Iris pigment epithelial cell (primary cell): ENCODE measurements at regions not wholly inside any gene's neighbourhood (a gene's known extent, or its start where the extent isn't known, plus 50 kb on each side); places are given as distances from the start of the nearest gene placed in this dataset.
"Not testable (repeated sequence)": the region's sequence is repeated elsewhere in the genome, so short reads cannot be mapped to it uniquely, and the experiment has no call there.

ENCODE experiments used
- DNase-seq: peaks from one replicate; pipeline ENCODE4 v3.0.0-alpha.2; 2011; ENCODE audit warnings: low read depth

GRCh38 chr6:134669485-134669884 lies 280.4 kb downstream of the ALDH8A1 start:
- no peak for DNase-seq

GRCh38 chr6:134667111-134667510 lies 282.8 kb downstream of the ALDH8A1 start:
- DNase-seq, result peak; percentile 17

- DNase-seq, result no peak
These were observed 283.8 kb downstream of the ALDH8A1 start for GRCh38 chr6:134666125-134666524.

GRCh38 chr6:134665029-134665723 lies 284.7 kb downstream of the ALDH8A1 start:
- DNase-seq, result no peak

GRCh38 chr6:134663800-134664535 lies 285.9 kb downstream of the ALDH8A1 start:
- DNase-seq, result peak; percentile 71

- no peak for DNase-seq
These were observed 286.5 kb downstream of the ALDH8A1 start for GRCh38 chr6:134663356-134663755.

GRCh38 chr6:134662077-134662700 lies 287.7 kb downstream of the ALDH8A1 start:
- DNase-seq, result no peak

- DNase-seq, result not testable (repeated sequence)
These were observed 290.0 kb downstream of the ALDH8A1 start for GRCh38 chr6:134659885-134660284.

- peak; percentile 71 for DNase-seq
These were observed 291.3 kb downstream of the ALDH8A1 start for GRCh38 chr6:134658596-134658995.

- DNase-seq, result peak; percentile 34
These were observed 292.0 kb downstream of the ALDH8A1 start for GRCh38 chr6:134657751-134658527.

- no peak for DNase-seq
These were observed 292.6 kb downstream of the ALDH8A1 start for GRCh38 chr6:134657343-134657742.

- no peak for DNase-seq
These were observed 295.1 kb downstream of the ALDH8A1 start for GRCh38 chr6:134654751-134655150.

- DNase-seq, result no peak
These were observed 298.4 kb downstream of the ALDH8A1 start for GRCh38 chr6:134651519-134651918.

- DNase-seq, result peak; percentile 44
These were observed 302.0 kb downstream of the ALDH8A1 start for GRCh38 chr6:134647861-134648260.

GRCh38 chr6:134642819-134643218 lies 307.1 kb downstream of the ALDH8A1 start:
- DNase-seq, result no peak

GRCh38 chr6:134642279-134642678 lies 307.6 kb downstream of the ALDH8A1 start:
- no peak for DNase-seq

GRCh38 chr6:134640975-134641429 lies 308.9 kb downstream of the ALDH8A1 start:
- peak; percentile 97 for DNase-seq

- DNase-seq, result no peak
These were observed 309.7 kb downstream of the ALDH8A1 start for GRCh38 chr6:134640229-134640628.

- DNase-seq, result no peak
These were observed 312.0 kb downstream of the ALDH8A1 start for GRCh38 chr6:134637847-134638437.

- DNase-seq, result no peak
These were observed 312.6 kb downstream of the ALDH8A1 start for GRCh38 chr6:134637282-134637681.

- DNase-seq, result no peak
These were observed 313.6 kb downstream of the ALDH8A1 start for GRCh38 chr6:134636186-134636799.
